Ovary (tissue), 3 donors: ENCODE measurements at regions not wholly inside any gene's neighbourhood (a gene's known extent, or its start where the extent isn't known, plus 50 kb on each side); places are given as distances from the start of the nearest gene placed in this dataset.

Experiments used
- EP300 ChIP-seq: sonication (generic); formaldehyde crosslinking; IDR thresholded peaks from one replicate; pipeline ENCODE4 v1.6.1; 2017; ENCODE audit warnings: antibody characterized with exemption
- POLR2A ChIP-seq: fragments of 450-650 bp; IDR thresholded peaks from one replicate; pipeline ENCODE4 v1.6.1; 2017; ENCODE audit warnings: antibody characterized with exemption, mild to moderate bottlenecking, moderate library complexity
- TF ChIP-seq, protein P1 (sequence below), 3 donors: fragments of 450-650 bp in 2 of 3; fragments of 200-600 bp in 1 of 3; IDR thresholded peaks; one replicate each; pipeline versions ENCODE4 v1.5.1 to v1.8.0; 2016 to 2022; ENCODE audit warnings: antibody characterized with exemption in 3 of 3, mild to moderate bottlenecking in 1 of 3
- donor health status: DM: no; HTN: no; CAD: no.

DNA sequence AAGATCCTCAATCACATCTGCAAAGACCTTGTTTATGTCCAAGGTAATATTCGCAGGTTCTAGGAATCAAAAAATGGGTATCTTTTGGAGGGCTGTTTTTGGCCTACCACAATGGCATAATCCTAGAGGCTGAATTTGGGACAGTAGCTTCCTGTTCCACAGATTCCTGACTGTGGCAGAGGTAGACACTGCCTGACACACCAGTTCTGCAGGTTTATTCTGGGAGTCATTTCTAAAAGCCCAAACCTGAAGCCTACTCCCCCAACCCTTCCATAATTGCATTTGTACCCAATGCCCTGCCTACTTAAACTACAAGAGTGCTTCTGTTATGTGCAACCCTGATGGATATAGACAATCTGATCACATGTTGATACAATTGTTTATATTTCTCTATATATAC, 378.9 kb downstream of the PCNX1 start:
- TF ChIP-seq POLR2A, result no peak
- TF ChIP-seq, protein P1, sequence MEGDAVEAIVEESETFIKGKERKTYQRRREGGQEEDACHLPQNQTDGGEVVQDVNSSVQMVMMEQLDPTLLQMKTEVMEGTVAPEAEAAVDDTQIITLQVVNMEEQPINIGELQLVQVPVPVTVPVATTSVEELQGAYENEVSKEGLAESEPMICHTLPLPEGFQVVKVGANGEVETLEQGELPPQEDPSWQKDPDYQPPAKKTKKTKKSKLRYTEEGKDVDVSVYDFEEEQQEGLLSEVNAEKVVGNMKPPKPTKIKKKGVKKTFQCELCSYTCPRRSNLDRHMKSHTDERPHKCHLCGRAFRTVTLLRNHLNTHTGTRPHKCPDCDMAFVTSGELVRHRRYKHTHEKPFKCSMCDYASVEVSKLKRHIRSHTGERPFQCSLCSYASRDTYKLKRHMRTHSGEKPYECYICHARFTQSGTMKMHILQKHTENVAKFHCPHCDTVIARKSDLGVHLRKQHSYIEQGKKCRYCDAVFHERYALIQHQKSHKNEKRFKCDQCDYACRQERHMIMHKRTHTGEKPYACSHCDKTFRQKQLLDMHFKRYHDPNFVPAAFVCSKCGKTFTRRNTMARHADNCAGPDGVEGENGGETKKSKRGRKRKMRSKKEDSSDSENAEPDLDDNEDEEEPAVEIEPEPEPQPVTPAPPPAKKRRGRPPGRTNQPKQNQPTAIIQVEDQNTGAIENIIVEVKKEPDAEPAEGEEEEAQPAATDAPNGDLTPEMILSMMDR (IDR thresholded peaks at IDR 0.05), result no peak
- TF ChIP-seq EP300, result no peak
